Left renal cortex interstitium (tissue), 4 donors: ENCODE measurements at regions not wholly inside any gene's neighbourhood (a gene's known extent, or its start where the extent isn't known, plus 50 kb on each side); places are given as distances from the start of the nearest gene placed in this dataset.

Experiments used
- DNase-seq, 4 donors: peaks; one replicate each; pipeline ENCODE4 v3.0.0-alpha.2; 2013; ENCODE audit warnings: low read depth in 4 of 4, low spot score in 2 of 4, missing footprints in 1 of 4

- no peak for DNase-seq
These were observed 167.7 kb downstream of the EMX2 start for GRCh38 chr10:117710181-117710798.

- DNase-seq, result no peak
These were observed 174.3 kb downstream of the EMX2 start for GRCh38 chr10:117716889-117717288.

DNA sequence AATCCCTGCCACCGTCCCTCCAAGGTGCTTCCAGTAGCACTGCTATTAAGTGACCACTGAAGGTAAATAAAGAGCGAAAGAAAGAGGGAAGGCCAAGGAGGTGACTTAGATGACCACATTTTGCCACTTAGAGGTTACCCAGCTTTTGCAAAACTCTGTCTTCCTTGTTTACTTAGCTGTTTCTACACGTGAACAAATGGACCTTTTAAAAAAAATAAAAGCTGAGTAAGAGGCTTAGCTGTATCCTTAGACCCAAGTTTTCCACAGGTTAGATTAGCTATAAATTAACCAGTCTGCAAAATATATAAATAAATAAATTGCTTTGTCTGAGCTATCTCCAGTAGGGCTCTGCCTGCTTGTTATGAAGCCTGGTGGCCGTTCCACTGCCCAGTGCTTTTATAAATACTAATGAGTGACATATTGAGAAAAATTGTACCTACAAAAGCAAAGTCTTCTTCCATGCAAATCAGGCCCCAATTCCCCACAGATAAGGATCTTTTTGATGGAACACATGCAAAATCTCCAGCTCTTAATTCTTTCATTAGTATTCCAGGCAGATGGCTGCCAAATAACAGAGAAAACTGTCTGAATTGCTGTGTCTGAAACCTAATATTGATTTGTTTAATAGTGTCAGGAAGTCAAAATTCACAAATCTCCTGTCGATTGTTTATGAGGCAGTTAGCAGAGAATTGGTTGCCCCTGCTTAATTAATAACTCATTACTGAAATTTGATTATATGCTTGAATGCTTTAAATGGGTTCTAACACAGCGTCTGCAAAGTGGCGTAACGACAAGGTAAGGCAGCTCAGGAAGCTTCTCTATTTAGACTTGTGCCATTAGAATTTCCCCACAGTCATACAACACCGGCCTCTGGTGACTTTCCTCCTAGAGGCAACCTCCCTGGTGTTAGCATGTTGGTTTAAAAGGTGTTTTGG is 176.7 kb downstream of the EMX2 start:
- DNase-seq, result no peak

GRCh38 chr10:117720931-117721835 is 178.6 kb downstream of the EMX2 start:
- DNase-seq, result peak in 3 of 4 donors; percentile 42 to 65 (median 59)

DNA sequence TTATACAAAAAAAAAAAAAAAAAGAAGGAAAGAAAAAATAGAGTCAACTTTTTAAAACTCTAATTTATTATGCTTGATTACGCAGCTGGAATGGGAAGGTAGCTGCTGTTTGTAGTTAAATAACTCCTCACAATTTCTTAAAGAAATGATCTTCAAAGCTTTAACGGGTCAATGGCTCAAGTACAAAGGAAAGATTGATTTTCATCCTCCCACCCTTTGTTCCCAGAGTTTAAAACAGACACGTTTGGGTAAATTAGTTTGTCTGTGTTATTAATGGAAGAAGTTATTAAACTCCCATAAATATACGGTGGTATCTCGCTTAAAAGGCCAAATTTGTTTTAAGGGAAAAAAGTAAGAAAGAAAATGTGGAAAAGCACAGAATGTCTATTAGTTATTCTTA is 179.3 kb downstream of the EMX2 start:
- DNase-seq, result peak in 1 of 4 donors; percentile 31

DNA sequence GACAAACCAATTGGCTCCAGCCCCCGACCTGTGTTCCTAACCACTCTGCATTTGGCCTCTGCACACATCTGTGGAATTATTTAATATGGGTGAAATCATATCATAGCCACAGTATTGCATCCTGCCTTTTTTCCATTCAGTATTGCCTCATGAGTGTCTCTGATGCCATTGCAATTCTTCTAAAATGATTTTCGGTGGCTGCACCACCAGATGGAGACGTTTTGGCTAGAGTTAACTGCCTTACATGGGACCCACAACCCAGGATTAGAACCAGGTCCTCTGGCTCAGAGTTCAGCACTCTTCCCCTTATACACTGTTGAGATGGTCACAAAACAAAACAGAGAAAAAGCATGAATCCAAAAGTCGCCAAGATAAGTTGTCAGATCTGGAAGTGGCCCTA is 180.8 kb downstream of the EMX2 start:
- DNase-seq, result no peak

DNA sequence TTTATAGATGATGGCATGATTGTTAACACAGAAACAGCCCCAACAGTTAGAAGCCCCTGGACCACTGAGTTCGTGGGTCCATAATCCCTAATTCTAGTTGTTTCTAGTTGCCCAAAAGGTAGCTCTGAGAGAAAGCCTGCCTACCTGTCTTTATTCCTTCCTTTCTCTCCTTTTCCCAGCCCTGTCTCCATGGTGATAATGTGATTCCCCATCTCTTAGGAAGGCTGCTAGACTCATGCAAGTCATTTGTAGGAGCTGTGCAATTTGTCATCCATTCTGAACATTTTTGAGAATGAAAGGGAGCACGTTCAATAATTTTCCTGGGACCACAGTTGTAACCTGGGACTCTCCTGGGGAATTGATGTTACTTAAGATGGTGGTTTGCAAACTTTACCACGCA is 183.4 kb downstream of the EMX2 start:
- DNase-seq, result no peak

DNA sequence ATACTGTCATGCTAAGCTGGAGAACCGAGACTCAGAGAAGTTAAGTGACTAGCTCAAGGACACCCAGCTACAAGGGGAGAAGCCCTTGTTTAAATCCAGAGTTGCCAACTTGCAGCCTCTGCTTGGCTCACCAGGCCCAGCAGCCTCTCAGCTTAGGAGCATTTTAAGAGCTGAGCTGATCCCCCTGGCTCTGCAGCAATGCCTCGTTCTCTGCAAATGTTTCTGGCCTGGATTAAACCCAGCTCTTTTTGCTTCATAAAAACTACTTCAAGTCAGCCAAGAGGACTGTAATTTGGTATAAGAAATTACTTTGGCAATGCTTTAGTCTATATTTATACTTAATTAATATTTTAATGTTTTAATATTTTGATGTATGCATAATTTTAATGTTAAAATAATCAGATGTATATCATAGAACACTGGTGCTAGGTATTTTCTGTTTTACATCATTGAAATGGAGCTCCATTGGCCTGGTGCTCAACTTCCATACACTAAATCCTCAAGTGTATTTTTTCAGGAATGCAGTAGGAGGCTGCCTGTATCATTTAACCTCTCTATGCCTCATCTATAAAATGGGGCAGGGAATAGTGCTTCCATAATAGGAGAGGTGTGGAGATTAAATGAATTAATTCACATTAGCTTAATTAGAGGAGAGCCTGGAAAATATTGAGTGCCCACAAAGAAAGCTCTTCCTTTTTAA is 184.2 kb downstream of the EMX2 start:
- DNase-seq, result no peak

GRCh38 chr10:117727421-117727820 is 184.9 kb downstream of the EMX2 start:
- no peak for DNase-seq

- DNase-seq, result no peak
These were observed 185.5 kb downstream of the EMX2 start for GRCh38 chr10:117728087-117728486.

DNA sequence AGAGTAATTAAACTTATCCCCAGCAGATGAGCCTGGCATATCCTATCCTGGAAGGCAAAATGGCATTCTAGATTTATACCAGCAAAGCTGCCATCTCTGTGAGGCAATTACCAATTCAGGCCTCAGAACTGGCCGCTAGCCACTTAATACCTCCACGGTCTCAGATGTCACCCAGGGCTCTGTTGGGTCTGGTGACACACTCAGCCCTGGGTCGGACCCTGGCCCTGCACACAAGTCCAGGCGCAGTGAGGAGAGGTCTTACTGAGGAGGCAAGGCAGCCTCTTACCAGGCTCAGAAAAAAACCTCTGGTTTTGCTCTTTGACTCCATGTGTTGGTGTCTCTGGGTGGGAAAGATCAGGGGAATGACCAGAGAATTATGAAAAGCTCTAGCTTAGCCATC is 186.6 kb downstream of the EMX2 start:
- DNase-seq, result no peak

- DNase-seq, result no peak
These were observed 188.7 kb downstream of the EMX2 start for GRCh38 chr10:117731121-117731791.

DNA sequence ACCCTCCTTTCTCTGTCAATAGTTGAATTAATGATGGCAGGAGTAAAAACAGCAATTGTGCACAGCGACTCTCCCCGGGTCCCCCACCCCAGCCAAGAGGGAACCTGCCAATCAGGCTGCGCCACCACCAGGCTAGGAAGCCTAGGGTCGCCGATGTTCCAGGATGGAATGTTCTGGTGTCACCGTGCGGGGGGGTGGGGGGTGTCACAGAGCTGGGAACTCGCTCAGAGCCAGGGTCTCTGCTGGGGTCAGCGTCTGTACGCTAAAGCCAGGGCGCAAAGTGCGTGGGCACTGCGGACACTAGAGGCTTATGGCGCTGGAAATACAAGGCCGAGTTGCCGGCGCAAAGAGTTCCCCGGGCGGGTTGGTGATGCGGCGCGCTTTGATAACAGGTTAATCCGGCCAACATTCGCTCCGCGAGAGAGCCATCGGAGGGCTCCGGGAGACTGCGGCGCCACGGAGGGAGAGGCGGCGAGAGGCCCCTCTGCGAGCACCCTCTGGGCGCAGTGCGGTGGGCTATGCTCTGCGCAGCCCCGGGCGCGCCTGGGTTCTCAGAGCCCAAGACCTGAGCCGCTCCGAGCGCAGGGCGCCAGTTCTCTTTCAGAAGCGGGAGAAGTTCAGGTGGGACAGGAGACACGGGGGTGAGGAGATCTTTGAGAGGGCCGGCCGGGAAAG is 192.3 kb downstream of the EMX2 start:
- peak in 1 of 4 donors; percentile 32 for DNase-seq

DNA sequence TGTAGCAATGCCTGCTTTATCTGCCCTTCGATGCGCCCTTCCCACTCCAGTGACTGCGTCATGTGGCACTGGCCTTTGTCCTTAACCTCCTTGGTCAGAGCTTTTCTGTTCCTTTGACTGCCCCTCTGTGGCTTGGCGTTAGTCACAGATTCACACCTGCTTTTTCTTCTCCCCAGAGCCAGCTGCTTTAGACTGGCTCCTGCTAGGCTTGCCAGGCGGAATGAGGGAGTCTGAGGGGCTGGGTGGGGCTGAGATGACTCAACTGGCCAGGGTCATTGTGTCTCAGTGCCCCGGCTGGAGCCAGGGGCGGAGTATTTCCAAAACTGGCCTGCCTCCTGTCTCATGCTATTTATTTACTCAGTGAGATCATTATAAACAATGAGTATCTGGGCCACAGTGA is 194.1 kb downstream of the EMX2 start:
- DNase-seq, result no peak

DNA sequence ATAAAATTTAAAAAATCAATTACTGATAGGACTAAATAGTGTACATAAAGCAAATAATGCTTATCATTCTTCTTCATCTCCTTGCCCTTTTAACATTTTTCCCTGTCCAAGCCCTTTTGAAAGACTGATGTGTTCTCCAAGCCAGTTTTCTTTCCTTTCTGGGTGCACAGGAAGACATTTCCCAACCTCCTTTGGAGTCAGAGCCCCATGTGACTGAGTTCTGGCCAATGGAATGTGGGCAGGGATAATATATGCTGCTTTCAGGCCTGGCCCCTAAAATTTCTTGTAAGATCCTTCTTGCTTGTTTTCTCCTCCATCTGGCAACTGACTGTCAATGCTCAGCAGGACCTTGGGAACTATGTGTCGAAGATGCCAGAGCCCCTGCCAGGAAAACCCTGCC is 197.5 kb downstream of the EMX2 start:
- DNase-seq, result no peak

DNA sequence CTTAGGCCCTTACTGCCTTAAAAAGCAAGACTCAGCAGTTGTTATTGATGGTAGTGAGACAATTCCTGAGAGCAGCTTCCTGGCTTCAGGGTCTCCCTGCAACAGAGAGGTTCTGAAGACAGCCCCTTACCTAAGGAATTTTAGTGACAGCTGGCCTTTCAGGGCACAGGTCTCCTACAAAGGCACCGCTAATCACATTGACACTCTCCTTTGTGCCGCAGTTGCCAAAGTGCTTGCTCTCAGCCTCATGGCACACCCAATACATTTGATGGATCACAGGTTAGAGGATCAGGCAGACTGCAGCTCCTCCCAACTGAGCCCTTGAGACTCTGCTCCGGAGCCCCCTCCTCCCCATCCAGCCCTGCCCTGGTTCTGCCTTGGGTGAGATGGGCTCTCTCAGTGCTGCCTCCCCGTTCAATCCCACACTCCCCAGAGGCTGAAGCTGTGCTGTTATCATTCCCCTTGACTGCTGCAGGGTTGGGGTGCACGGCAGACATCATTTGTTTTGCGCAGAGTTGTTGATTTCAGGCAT is 198.2 kb downstream of the EMX2 start:
- no peak for DNase-seq

GRCh38 chr10:117741524-117741923 is 199.0 kb downstream of the EMX2 start:
- no peak for DNase-seq

DNA sequence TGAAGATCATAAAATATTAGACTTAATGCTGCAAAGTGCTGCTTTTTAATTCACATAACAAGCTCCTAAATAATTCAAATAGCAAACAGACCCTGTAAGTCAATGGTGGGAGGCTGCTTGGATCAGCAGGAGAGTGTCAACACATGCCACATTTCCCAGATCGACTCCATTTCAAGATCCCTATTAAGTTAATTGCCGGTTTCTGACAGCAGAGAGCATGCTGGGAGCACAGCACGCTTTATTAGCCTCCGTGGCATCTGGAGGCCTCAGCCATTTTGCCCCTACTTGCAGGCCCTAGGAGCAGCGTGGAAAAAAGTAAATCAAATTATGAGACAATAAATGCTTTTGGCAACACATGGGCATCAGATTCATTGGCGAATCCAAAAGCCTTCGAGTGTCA is 201.0 kb downstream of the EMX2 start:
- no peak for DNase-seq

- DNase-seq, result no peak
These were observed 202.8 kb downstream of the EMX2 start for GRCh38 chr10:117745301-117745700.
